ENCODE measurements at regions not wholly inside any gene's neighbourhood (a gene's known extent, or its start where the extent isn't known, plus 50 kb on each side); places are given as distances from the start of the nearest gene placed in this dataset.

- DNase-seq, result no peak
Observed at GRCh38 chr9:105928416-105928815, 234.1 kb downstream of the TMEM38B start.

DNA sequence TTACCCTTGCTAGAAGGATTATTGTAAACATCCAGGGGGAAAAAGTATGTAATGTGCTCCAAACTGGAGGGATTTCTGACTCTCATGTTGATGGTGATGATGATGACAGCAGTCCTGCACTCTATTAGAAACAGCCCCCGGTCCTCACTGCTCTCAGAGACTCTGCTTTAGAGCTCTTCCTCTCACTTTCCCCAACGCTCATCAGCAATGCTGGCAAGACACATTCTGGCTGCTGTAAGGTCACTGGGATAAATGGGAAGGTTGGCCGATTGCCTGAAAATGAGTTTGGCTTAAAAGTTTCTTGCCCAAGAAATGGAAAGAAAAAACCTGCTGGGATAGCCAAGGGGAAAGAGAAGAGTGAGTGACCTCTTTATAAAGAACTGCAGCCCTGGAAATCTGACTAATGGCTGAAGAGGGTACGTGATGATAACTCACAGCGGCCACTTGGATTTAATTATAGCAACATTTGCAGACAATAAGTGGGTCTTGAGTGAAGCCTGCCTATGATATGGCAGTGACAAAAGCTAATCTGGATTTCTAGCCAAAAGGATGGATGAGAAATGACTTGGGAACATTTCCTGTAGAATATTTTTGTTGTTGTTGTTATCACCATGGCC is 235.8 kb downstream of the TMEM38B start:
- no peak for DNase-seq

DNA sequence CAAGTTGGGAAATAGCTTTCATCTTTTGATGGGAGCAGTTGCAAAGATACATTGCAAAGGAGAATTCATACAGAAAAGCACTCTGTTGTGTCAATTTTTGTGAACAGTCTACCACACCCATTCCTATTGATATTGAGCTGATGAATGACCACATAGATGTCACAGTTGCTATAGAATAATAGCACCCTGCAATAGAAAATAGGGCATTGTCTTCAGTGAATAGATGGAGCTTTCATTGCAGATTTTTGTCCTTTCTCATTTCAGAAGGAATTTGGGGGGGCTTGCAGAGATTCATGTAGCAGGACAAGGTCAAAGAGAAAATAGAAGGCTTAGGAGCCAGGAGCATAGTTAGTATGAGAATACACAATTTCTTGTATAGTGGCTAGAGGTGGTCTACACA is 237.9 kb downstream of the TMEM38B start:
- DNase-seq, result no peak

DNA sequence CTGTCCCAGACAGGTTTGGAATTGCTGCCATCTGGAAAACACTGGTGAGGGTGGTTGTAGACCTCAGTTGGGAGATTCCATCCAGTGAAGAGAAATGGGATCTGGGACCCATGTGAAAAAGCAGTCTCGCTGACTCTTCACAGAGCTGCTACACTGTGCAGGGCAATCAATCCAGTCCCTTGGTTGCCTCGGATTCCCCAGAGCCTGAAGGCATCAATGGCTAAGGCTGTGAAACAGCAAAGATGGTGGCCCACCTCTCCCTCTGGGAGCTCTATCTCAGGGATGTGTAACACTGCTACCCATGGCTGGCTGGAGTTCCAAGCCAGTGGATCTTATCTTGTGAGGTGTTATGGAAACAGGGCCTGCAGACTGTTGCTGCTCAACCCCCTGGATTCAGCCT is 256.1 kb downstream of the TMEM38B start:
- DNase-seq, result no peak

DNA sequence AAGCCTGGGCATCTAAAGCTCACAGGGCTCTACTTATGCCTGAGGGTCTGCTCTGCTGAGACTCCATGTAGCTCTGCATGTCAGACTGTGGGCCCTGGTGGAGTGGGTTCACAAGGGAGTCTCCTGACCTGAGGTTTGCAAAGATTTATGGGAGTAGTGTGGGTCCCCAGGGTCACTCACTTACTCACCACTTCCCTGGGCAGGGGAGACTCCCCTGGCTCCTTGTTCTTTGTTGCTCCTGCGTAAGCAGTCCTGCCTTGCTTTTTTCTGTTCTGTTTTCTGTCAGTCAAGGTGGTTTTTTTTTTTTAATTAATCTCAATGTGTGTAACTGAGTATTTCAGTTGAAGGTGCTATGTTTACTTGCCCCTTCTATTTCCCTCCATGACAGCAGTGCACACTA is 256.6 kb downstream of the TMEM38B start:
- no peak for DNase-seq

DNA sequence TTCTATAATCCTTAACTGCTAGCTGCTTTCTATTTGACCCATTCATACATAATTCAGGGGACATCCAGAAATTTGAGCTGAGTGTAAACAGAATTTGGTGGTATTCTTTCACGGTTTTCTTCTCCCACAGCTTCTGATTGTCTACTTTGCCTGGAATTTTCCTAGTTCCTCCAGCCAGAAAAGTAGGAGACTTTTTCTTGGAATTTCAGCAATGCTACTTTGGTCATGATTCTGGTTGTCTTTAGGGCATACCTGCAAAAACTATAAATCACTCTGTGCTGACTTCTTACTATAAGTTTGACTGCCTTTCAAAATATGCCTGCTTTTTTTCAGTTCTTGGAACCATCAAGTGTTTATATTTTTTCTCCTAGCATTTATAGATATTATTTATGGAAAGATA is 260.2 kb downstream of the TMEM38B start:
- no peak for DNase-seq

DNA sequence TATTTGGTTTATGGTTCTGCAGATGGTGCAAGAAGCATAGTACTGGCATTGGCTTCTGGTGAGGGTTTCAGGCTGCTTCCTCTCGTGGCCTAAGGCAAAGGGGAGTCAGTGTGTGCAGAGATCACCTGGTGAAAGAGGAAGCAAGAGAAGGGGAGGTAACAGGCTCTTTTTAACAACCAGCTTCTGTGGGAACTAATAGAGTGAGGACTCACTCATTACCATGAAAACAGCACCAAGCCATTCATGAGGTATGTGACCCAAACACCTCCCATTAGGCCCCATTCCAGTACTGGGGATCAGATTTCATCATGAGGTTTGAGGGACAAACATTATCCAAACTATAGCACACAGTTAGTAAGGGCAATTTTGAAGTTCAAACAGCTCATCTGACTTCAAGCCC is 263.5 kb downstream of the TMEM38B start:
- DNase-seq, result no peak

- no peak for DNase-seq
Observed at GRCh38 chr9:105958587-105958986, 264.2 kb downstream of the TMEM38B start.

- DNase-seq, result no peak
Observed at GRCh38 chr9:105959531-105959930, 265.2 kb downstream of the TMEM38B start.

- DNase-seq, result no peak
Observed at GRCh38 chr9:105963343-105964099, 269.2 kb downstream of the TMEM38B start.

- DNase-seq, result no peak
Observed at GRCh38 chr9:105964156-105964555, 269.8 kb downstream of the TMEM38B start.

DNA sequence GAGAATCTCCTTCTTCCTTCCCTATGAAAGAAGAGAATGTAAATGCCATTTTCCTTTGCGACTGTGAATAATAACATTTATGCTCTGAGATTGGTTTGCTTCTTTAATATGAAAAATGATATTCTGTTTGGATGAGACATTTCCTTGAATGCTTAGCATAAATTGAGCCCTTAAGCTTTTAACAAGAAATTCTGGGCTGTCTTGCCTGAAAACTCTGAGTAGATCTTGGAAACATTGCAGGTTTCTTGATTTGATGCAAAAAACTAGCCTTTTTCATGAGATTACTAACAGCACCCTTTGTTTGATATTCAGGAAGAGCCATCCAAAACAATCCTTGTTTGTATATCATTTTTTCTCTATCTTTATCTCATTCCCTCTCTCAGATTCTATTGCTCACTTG is 272.5 kb downstream of the TMEM38B start:
- no peak for DNase-seq

DNA sequence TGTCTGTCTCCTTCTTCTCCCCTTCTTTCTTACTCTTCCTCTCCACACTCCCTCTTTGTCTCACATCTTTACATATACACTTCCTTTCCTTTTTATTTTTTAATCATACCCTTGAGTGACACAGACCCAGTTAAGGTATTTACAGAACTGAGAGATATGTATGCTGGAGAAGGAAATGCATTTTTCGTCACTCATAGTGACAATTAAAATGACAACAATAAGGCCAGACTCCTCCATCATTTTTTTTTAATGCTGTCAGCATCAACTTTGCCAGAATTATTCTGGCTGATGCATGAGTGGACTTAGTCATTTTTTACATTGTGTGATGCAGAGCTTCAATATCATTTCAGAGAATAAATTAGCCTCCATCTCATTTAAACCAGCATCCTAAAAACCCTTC is 272.9 kb downstream of the TMEM38B start:
- no peak for DNase-seq

DNA sequence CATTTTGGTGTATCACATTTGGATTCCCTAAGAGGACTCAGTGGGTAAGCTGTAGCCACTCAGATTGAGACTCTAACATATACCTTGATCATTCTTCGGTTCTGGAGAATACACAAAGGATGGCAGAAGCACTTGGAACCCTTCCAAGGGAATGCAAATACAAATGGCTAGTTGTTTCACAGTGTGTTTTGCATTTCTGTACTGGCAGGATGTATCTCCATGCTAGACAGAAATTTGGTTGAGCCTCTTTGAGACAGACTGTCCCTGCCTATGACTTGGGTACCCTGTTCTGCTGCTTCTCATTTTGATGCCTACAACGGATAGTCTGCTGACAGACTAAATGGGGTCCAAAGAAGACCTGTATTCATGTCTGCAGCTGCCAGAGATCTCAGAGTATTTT is 273.5 kb downstream of the TMEM38B start:
- no peak for DNase-seq

DNA sequence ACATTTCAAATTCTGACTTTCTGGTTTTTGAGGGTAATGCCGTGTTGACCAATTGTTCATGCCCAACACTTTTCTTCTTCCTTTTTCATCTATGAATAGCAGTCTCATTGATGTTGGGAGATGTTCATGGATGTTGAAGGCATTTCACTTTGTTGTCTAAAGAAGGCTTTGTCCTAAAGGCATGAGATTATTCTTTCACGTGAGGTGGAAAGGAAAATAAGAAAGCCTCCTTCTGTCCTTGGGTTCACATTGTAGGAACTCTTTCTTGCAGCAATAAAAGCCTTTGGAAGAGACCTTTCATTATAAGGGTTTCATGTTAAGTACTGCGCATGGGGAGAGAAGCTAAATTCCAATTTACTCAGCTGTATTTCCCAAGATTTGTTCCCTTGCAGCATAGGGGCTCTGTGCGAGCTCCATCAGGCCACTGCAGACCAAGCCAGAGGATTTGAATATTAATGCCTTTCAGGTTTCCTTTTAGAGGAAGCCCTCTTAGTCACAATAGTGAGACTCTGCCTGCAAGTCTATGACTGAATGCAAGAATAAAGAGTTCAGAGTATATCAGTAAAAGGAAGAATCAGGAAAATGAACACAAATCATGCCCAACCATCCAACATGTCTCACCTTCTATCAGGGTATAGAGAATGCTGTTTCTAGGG is 274.6 kb downstream of the TMEM38B start:
- DNase-seq, result no peak

DNA sequence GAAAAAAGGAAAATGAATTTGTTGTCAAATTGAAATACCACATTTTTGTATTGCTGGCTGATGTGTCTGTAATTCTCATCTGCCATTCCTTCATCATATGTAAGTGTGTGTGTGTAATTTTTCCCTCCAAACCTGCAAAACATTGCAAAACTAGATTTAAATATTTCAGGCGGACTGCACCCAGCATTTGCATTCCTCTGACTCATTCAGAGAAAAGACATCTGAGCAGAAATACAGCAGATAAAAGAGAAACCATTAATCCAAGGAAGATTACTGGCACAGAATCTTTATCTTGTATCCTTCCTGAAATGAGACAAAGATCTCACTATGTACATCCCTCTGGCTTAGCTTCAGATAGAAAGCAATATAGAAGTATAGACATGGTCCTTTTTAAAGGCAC is 275.3 kb downstream of the TMEM38B start:
- DNase-seq, result no peak

- DNase-seq, result no peak
Observed at GRCh38 chr9:105971986-105972385, 277.6 kb downstream of the TMEM38B start.

DNA sequence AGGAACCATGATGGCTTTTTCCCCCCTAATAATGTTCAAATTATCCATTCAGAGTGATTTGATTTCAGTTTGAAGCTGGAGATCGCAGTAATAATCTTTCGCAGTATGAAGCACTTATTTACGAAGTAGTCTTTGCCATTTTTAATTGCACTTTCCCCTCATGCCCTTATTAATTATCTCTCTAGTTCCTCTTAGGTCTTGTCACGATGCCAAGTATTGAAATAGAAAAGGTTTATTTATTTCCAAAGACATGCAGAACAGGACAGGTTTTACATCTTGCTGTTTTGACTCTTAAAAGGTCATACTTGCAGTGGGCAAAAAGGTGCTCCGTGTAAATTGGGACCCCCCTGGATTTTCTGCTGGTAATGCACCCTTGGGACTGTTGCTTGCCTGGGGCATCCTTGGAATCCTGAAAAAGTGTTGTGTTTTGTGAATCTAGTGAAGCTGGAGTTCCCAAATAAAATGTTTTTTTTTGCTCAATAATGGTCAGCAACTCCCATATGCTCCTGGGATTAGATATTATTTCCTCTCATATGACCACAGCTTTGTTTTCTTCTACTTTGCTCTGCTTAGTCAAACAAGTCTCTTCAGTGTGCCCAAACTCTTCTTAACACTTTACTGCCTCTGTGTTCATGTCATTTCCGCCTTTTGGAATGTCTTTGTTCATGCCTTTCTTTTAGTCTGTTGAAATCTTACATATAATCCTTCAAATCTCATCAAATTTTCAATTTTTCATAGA is 278.3 kb downstream of the TMEM38B start:
- no peak for DNase-seq

DNA sequence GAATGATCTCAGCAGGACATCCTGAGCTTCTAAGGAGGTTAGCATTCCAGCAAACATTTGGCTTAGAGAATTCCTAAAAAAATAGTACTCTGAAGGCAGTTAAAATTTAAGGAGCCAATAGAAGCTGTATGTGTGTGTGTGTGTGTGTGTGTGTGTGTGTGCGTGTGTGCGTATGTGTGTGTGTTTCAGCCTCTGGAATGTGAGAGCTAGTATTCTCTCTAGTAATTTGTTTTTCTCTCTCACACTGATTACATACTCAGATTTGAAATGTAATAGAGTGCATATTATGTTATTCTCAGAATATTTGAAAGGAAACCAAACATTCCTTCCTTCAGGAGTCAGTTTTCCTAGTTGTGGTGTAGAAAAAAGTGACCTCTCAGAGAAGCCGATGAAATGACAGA is 279.6 kb downstream of the TMEM38B start:
- DNase-seq, result no peak

GRCh38 chr9:105975886-105976645 is 281.7 kb downstream of the TMEM38B start:
- no peak for DNase-seq

DNA sequence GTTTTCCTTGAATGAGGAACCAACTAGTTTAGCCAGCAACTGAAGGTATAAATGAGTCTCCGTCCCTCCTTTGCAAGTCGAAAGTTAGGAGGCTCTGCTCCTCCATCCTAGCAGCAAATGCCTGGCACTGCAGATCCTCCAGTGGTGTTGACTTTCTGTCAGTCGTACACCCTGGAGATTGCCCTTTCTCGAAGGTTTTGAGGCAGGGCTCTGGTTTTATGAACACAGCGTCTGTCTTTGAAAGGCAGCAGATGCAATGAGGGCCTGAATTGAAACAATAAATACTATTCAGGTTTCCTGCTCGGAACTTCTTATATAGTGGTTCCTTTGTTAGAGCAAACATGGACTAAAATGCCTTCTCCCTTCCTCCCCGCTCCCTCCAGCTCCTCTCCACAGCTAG is 284.0 kb downstream of the TMEM38B start:
- no peak for DNase-seq

GRCh38 chr9:105978826-105979225 is 284.5 kb downstream of the TMEM38B start:
- DNase-seq, result no peak

DNA sequence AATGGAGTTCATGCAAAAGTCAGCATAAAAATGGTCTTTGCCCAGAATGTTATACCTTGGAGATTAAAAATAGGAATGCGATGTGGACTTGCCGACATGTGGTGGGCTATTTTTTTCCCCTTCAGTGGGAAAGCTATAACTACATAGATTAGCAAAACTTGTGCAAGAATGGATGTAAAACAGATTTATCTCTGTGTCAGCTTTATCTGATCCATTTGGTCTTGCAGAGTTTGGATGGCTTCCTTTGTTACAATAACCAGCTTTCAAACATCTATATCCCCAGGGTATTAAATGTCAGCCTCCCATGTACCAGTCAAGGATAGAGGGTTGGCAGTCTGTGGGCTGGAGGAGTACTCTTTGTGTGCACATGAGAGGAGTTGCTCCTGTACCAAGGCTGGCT is 284.9 kb downstream of the TMEM38B start:
- no peak for DNase-seq

Data from inflammatory macrophage treated with lipopolysaccharide for 1 hour (primary cell).